Inflammatory macrophage treated with lipopolysaccharide for 1 hour (primary cell): ENCODE measurements at regions not wholly inside any gene's neighbourhood (a gene's known extent, or its start where the extent isn't known, plus 50 kb on each side); places are given as distances from the start of the nearest gene placed in this dataset.
"Not testable (repeated sequence)": the region's sequence is repeated elsewhere in the genome, so short reads cannot be mapped to it uniquely, and the experiment has no call there.

Experiments used
- DNase-seq, 2 donors: peaks; one replicate each; pipeline ENCODE4 v3.0.0-alpha.2; 2020 to 2022

- no peak for DNase-seq
These were observed 615.6 kb downstream of the KCNH5 start for GRCh38 chr14:62429683-62430082.

GRCh38 chr14:62431496-62431895 lies 613.8 kb downstream of the KCNH5 start:
- no peak for DNase-seq

- DNase-seq, result no peak
These were observed 612.3 kb downstream of the KCNH5 start for GRCh38 chr14:62432955-62433354.

- DNase-seq, result no peak
These were observed 609.0 kb downstream of the KCNH5 start for GRCh38 chr14:62436261-62436660.

GRCh38 chr14:62439210-62439609 lies 606.0 kb downstream of the KCNH5 start:
- DNase-seq, result no peak

- no peak for DNase-seq
These were observed 601.5 kb downstream of the KCNH5 start for GRCh38 chr14:62443796-62444195.

- no peak for DNase-seq
These were observed 599.7 kb downstream of the KCNH5 start for GRCh38 chr14:62445570-62445969.

GRCh38 chr14:62451221-62451620 lies 594.0 kb downstream of the KCNH5 start:
- no peak for DNase-seq

- DNase-seq, result no peak
These were observed 592.0 kb downstream of the KCNH5 start for GRCh38 chr14:62453226-62453625.

- DNase-seq, result no peak
These were observed 589.8 kb downstream of the KCNH5 start for GRCh38 chr14:62455446-62455845.

GRCh38 chr14:62462988-62463387 lies 582.3 kb downstream of the KCNH5 start:
- no peak for DNase-seq

GRCh38 chr14:62468946-62469345 lies 576.3 kb downstream of the KCNH5 start:
- DNase-seq, result no peak

- no peak for DNase-seq
These were observed 574.3 kb downstream of the KCNH5 start for GRCh38 chr14:62470935-62471334.

GRCh38 chr14:62491146-62491545 lies 554.1 kb downstream of the KCNH5 start:
- no peak for DNase-seq

- DNase-seq, result no peak
These were observed 547.5 kb downstream of the KCNH5 start for GRCh38 chr14:62497708-62498107.

GRCh38 chr14:62501021-62501750 lies 544.1 kb downstream of the KCNH5 start:
- DNase-seq, result no peak

- no peak for DNase-seq
These were observed 540.2 kb downstream of the KCNH5 start for GRCh38 chr14:62505045-62505444.

- not testable (repeated sequence) for DNase-seq
These were observed 523.9 kb downstream of the KCNH5 start for GRCh38 chr14:62521309-62521708.

GRCh38 chr14:62528296-62528695 lies 517.0 kb downstream of the KCNH5 start:
- no peak for DNase-seq

- no peak for DNase-seq
These were observed 513.1 kb downstream of the KCNH5 start for GRCh38 chr14:62532181-62532580.

- DNase-seq, result no peak
These were observed 498.3 kb downstream of the KCNH5 start for GRCh38 chr14:62546862-62547474.

GRCh38 chr14:62557416-62557815 lies 487.8 kb downstream of the KCNH5 start:
- no peak for DNase-seq

GRCh38 chr14:62558451-62558850 lies 486.8 kb downstream of the KCNH5 start:
- DNase-seq, result no peak

- DNase-seq, result no peak
These were observed 460.0 kb downstream of the KCNH5 start for GRCh38 chr14:62585247-62585646.

GRCh38 chr14:62592877-62593276 lies 452.4 kb downstream of the KCNH5 start:
- DNase-seq, result no peak
